ENCODE measurements at regions not wholly inside any gene's neighbourhood (a gene's known extent, or its start where the extent isn't known, plus 50 kb on each side); places are given as distances from the start of the nearest gene placed in this dataset.

DNA sequence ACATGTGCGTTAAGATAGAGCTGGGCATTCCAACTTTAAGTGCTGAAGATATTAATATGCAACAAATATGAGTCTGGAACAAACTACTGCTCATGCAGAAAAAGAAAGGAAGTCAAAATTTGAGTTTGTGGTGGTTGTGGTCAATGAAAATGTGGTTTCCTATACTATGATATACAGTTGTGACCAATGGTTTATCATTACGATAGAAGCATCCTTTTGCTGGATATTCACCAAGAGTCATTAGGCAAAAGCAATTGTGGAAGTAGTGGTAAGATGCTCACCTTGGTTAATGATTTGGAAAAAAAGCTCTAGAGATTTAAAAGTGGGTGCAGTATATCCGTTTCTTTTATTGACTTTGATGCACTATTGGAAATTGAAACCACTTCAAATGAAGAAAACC lies 1007.0 kb downstream of the NR2F1-AS1 start:
- Histone ChIP-seq H3K4me1 (no peaks in the 10 kb centered on the region), H3K4me3 (no peak overlapping the region), H3K36me3 (no peaks in the 10 kb centered on the region), H3K27ac (no peak overlapping the region), H3K27me3 (replicated peaks in 1 of 7) (no peaks in the 10 kb centered on the region), H3K9me3 (no peaks in the 10 kb centered on the region)
- intact Hi-C loops (cut with DNase I; ENCODE audit: low total_unique reads): no loop called here
- DNase-seq: no peak
- TF ChIP-seq, protein P1, sequence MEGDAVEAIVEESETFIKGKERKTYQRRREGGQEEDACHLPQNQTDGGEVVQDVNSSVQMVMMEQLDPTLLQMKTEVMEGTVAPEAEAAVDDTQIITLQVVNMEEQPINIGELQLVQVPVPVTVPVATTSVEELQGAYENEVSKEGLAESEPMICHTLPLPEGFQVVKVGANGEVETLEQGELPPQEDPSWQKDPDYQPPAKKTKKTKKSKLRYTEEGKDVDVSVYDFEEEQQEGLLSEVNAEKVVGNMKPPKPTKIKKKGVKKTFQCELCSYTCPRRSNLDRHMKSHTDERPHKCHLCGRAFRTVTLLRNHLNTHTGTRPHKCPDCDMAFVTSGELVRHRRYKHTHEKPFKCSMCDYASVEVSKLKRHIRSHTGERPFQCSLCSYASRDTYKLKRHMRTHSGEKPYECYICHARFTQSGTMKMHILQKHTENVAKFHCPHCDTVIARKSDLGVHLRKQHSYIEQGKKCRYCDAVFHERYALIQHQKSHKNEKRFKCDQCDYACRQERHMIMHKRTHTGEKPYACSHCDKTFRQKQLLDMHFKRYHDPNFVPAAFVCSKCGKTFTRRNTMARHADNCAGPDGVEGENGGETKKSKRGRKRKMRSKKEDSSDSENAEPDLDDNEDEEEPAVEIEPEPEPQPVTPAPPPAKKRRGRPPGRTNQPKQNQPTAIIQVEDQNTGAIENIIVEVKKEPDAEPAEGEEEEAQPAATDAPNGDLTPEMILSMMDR (IDR thresholded peaks at IDR 0.05 in 8 of 11, conservative IDR thresholded peaks at IDR 0.05 in 3 of 11): no peak
- TF ChIP-seq POLR2AphosphoS5 (IDR thresholded peaks at IDR 0.05) (no peak), POLR2A (IDR thresholded peaks at IDR 0.05) (no peak)
- WGBS, 5 donors: 55 to 70% (median 58%) methylated on average over 3 of the region's 3 CpGs

DNA sequence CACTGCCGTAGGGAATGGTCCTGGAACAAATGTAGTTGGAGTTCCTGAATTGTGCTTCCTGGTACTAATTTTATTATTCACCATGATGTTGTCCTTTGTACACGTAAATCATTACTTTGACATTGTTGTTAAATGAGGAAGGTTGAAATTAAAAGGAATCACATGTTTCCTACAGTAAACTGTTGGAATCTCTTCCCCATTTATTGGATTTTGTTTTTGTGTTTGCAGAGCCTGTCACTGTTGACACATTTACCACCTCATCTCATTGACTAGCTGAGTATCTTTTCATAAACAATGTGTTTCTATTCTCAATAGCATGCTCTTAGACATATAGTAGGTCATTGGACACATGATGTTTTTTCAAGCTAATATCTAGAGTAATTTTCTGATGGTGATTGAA lies 1012.5 kb downstream of the NR2F1-AS1 start:
- TF ChIP-seq POLR2A (IDR thresholded peaks at IDR 0.05) (no peak), POLR2AphosphoS5 (IDR thresholded peaks at IDR 0.05) (no peak)
- TF ChIP-seq, protein P1 (IDR thresholded peaks at IDR 0.05 in 8 of 11, conservative IDR thresholded peaks at IDR 0.05 in 3 of 11): no peak
- H3K9me3 ChIP-seq: no peaks in the 10 kb centered on the region
- no peak overlapping the region for H3K4me3 ChIP-seq
- 57 to 84% (median 71%) methylated on average over 2 of the region's 2 CpGs for WGBS, 5 donors
- no peak for DNase-seq
- no peaks in the 10 kb centered on the region for H3K4me1 ChIP-seq
- no peak overlapping the region for H3K27ac ChIP-seq
- H3K36me3 ChIP-seq: no peaks in the 10 kb centered on the region
- H3K27me3 ChIP-seq (replicated peaks in 1 of 7): no peaks in the 10 kb centered on the region
- intact Hi-C loops (cut with DNase I; ENCODE audit: low total_unique reads): no loop called here

DNA sequence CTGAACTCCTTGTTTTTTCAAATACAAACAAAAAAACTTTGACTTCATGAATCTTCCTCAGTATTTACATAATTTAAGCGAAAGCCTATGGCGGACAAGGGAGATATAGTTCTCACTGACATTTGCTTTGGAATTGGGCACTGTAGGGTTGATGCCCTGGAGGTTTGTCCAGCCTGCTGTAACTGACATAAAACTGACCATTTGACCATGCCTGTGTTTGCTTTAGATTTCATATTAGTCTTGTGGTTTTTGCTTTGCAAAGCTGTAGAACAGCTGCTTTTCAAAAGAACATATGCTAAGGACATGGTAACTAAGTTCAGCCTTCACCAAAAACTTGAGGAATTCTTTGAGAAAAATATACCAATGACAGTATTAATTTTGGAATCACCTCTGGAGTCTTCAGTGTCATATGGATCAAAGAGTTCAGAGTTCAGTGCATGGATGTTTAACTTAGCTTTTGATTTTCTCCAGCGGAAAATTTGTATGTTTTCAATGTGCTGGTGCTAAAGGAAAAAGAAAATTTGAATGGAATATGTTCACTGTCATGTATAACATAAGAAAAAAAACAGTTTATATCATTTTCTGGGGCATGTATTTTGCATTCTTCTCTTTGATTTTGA lies 1013.1 kb downstream of the NR2F1-AS1 start:
- Histone ChIP-seq H3K9me3 (no peaks in the 10 kb centered on the region), H3K27me3 (replicated peaks in 1 of 7) (no peaks in the 10 kb centered on the region), H3K27ac (no peak overlapping the region), H3K4me3 (no peak overlapping the region), H3K4me1 (no peaks in the 10 kb centered on the region), H3K36me3 (no peaks in the 10 kb centered on the region)
- no peak for TF ChIP-seq POLR2AphosphoS5 (IDR thresholded peaks at IDR 0.05)
- no peak for TF ChIP-seq POLR2A (IDR thresholded peaks at IDR 0.05)
- TF ChIP-seq, protein P1 (IDR thresholded peaks at IDR 0.05 in 8 of 11, conservative IDR thresholded peaks at IDR 0.05 in 3 of 11): no peak
- DNase-seq: no peak
- WGBS, 5 donors: 87 to 93% (median 89%) methylated on average over 3 of the region's 3 CpGs
- intact Hi-C loops (cut with DNase I; ENCODE audit: low total_unique reads): no loop called here

DNA sequence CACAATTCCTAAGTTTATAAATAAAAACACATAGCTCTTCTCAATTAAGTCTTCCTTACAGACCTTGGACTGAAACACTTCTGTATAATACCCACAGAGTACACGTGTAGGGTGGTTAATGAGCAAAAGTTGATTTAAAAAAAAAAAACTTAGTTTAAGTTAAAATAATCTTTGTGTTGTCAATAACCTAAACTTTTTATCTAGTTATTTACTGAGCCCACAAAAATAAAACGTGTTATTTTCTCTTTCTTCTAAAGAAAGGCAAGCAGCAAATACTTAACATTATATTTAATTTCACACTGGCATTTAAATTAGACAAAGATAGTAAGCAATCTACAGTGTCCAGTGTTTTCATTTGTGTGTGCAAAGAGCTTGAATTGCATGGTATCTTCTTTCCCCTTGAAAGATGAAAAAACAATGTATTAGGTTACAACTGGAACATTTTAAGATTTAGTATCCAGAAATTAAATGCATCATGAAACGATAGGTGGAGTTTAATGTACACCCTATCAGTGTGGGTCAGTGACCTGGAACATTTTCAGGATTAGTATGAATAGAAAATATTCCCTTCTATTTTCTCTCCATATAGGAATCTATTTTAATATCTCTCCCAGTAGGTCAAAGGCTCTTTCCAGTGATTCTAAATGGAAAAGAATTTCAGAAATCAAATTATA lies 1014.8 kb downstream of the NR2F1-AS1 start:
- WGBS, 5 donors: 51 to 75% (median 56%) methylated on average over 3 of the region's 3 CpGs
- intact Hi-C loops (cut with DNase I; ENCODE audit: low total_unique reads): no loop called here
- Histone ChIP-seq H3K27me3 (replicated peaks in 1 of 7) (no peaks in the 10 kb centered on the region), H3K4me1 (no peaks in the 10 kb centered on the region), H3K36me3 (no peaks in the 10 kb centered on the region), H3K4me3 (no peak overlapping the region), H3K9me3 (no peaks in the 10 kb centered on the region), H3K27ac (no peak overlapping the region)
- DNase-seq: no peak
- TF ChIP-seq POLR2A (IDR thresholded peaks at IDR 0.05) (no peak), POLR2AphosphoS5 (IDR thresholded peaks at IDR 0.05) (no peak)
- TF ChIP-seq, protein P1 (IDR thresholded peaks at IDR 0.05 in 8 of 11, conservative IDR thresholded peaks at IDR 0.05 in 3 of 11): no peak

Data from spleen (tissue), 11 donors.